Spleen (tissue), 11 donors: ENCODE measurements at regions not wholly inside any gene's neighbourhood (a gene's known extent, or its start where the extent isn't known, plus 50 kb on each side); places are given as distances from the start of the nearest gene placed in this dataset.

Experiments
- DNase-seq: peaks from one replicate; pipeline ENCODE4 v3.0.0-alpha.2; 2020
- H3K27ac ChIP-seq, 8 donors: fragments of 200-600 bp; sonication (generic) in 7 of 8; 1 replicate in 4 of 8; 2 replicates in 4 of 8; pipeline versions ENCODE4 v1.5.0 to v1.8.0; 2016 to 2021; ENCODE audit warnings: inconsistent platforms in 4 of 8, mild to moderate bottlenecking in 4 of 8, moderate library complexity in 1 of 8
- H3K27me3 ChIP-seq, 7 donors: fragments of 200-600 bp; sonication (generic) in 6 of 7; replicated peaks in 1 of 7; 1 replicate in 4 of 7; 2 replicates in 3 of 7; pipeline versions ENCODE4 v1.5.0 to v1.8.0; 2016 to 2021; ENCODE audit warnings: inconsistent platforms in 3 of 7, mild to moderate bottlenecking in 1 of 7
- H3K36me3 ChIP-seq, 6 donors: fragments of 200-600 bp; sonication (generic) in 5 of 6; 1 replicate in 4 of 6; 2 replicates in 2 of 6; pipeline versions ENCODE4 v1.5.0 to v1.8.0; 2016 to 2021; ENCODE audit warnings: inconsistent platforms in 2 of 6
- H3K4me1 ChIP-seq, 6 donors: fragments of 200-600 bp; sonication (generic) in 5 of 6; 1 replicate in 3 of 6; 2 replicates in 3 of 6; pipeline versions ENCODE4 v1.5.0 to v1.8.0; 2016 to 2021; ENCODE audit warnings: inconsistent platforms in 3 of 6
- H3K4me3 ChIP-seq, 8 donors: fragments of 200-600 bp; sonication (generic) in 7 of 8; 1 replicate in 4 of 8; 2 replicates in 4 of 8; pipeline versions ENCODE4 v1.5.0 to v1.8.0; 2016 to 2021; ENCODE audit warnings: inconsistent platforms in 4 of 8, mild to moderate bottlenecking in 4 of 8, moderate library complexity in 2 of 8
- H3K9me3 ChIP-seq, 8 donors: fragments of 200-600 bp; sonication (generic) in 7 of 8; 1 replicate in 4 of 8; 2 replicates in 4 of 8; pipeline versions ENCODE4 v1.5.0 to v1.8.0; 2016 to 2021; ENCODE audit warnings: inconsistent platforms in 4 of 8
- POLR2A ChIP-seq, 3 donors: fragments of 450-650 bp; IDR thresholded peaks; one replicate each; pipeline ENCODE4 v1.5.1; 2017; ENCODE audit warnings: antibody characterized with exemption in 3 of 3, mild to moderate bottlenecking in 1 of 3
- POLR2AphosphoS5 ChIP-seq, 3 donors: sonication (generic); formaldehyde crosslinking; IDR thresholded peaks; one replicate each; pipeline ENCODE4 v1.5.1; 2017; ENCODE audit warnings: antibody characterized with exemption in 3 of 3
- WGBS, 5 donors: extraction: QIAGEN DNeasy Blood & Tissue Kit in 3 of 5; methylation state at CpG; one replicate each; pipeline versions ENCODE4 v1.1.5 to v1.1.7; 2013 to 2018; 5-methylcytosine and 5-hydroxymethylcytosine counted together
- intact Hi-C: fragments of 100-400 bp; cut with DNase I; formaldehyde crosslinking; loops from one replicate; pipeline ENCODE4 v1.15.0; 2023; ENCODE audit warnings: low total_unique reads
- TF ChIP-seq, protein P1 (sequence below), 11 experiments: fragments of 200-600 bp in 7 of 11; fragments of 450-650 bp in 4 of 11; sonication (generic) in 4 of 11; IDR thresholded peaks in 8 of 11; conservative IDR thresholded peaks in 3 of 11; 1 replicate in 7 of 11; 2 replicates in 4 of 11; pipeline versions ENCODE4 v1.4.0 to v1.8.0; 2016 to 2021; ENCODE audit warnings: antibody characterized with exemption in 11 of 11, inconsistent platforms in 4 of 11, mild to moderate bottlenecking in 1 of 11
- donor health status: healthy with polysubstance abuse.
- donor health status: DM: no; HTN: no; CAD: no; lungs with moderate emphysema.
- donor health status: DM: no; HTN: no; CAD: no.
- donor health status: Bipolar disorder and iron deficiency.
- donor health status: healthy.
- donor health status: DM: no; HTN: no; CAD: no.
- donor health status: DM: yes; HTN: yes; CAD: no.

GRCh38 chr7:96400001-96400400 lies 78.1 kb upstream of the SLC25A13 start:
- DNase-seq: no peak
- Histone ChIP-seq H3K27me3 (no peaks in the 10 kb centered on the region), H3K27ac (no peak overlapping the region), H3K9me3 (peaks cover 0 to 3% (median 0%) of the 10 kb centered on the region in 8 donors), H3K4me1 (peaks cover 0 to 7% (median 0%) of the 10 kb centered on the region in 6 donors), H3K4me3 (no peak overlapping the region), H3K36me3 (no peaks in the 10 kb centered on the region)
- WGBS, 5 donors: 75 to 94% (median 85%) methylated on average over 1 of the region's 1 CpG
- TF ChIP-seq, protein P1, sequence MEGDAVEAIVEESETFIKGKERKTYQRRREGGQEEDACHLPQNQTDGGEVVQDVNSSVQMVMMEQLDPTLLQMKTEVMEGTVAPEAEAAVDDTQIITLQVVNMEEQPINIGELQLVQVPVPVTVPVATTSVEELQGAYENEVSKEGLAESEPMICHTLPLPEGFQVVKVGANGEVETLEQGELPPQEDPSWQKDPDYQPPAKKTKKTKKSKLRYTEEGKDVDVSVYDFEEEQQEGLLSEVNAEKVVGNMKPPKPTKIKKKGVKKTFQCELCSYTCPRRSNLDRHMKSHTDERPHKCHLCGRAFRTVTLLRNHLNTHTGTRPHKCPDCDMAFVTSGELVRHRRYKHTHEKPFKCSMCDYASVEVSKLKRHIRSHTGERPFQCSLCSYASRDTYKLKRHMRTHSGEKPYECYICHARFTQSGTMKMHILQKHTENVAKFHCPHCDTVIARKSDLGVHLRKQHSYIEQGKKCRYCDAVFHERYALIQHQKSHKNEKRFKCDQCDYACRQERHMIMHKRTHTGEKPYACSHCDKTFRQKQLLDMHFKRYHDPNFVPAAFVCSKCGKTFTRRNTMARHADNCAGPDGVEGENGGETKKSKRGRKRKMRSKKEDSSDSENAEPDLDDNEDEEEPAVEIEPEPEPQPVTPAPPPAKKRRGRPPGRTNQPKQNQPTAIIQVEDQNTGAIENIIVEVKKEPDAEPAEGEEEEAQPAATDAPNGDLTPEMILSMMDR (IDR thresholded peaks at IDR 0.05 in 8 of 11, conservative IDR thresholded peaks at IDR 0.05 in 3 of 11): no peak
- TF ChIP-seq POLR2A (IDR thresholded peaks at IDR 0.05) (no peak), POLR2AphosphoS5 (IDR thresholded peaks at IDR 0.05) (no peak)
- intact Hi-C loops: no loop called here

- Histone ChIP-seq H3K9me3 (peaks cover 0 to 4% (median 0%) of the 10 kb centered on the region in 8 donors), H3K27me3 (no peaks in the 10 kb centered on the region), H3K4me3 (no peak overlapping the region), H3K36me3 (no peaks in the 10 kb centered on the region), H3K27ac (no peak overlapping the region), H3K4me1 (peaks cover 0 to 7% (median 0%) of the 10 kb centered on the region in 6 donors)
- intact Hi-C loops: no loop called here
- no peak for DNase-seq
- no peak for TF ChIP-seq POLR2A (IDR thresholded peaks at IDR 0.05)
- TF ChIP-seq POLR2AphosphoS5 (IDR thresholded peaks at IDR 0.05): no peak
- TF ChIP-seq, protein P1 (IDR thresholded peaks at IDR 0.05 in 8 of 11, conservative IDR thresholded peaks at IDR 0.05 in 3 of 11): no peak
- 87 to 98% (median 93%) methylated on average over 7 to 8 of the region's 8 CpGs for WGBS, 5 donors
Measured at GRCh38 chr7:96397936-96398598, 76.2 kb upstream of the SLC25A13 start.

- H3K4me1 ChIP-seq: no peaks in the 10 kb centered on the region
- 48 to 72% (median 60%) methylated on average over 8 of the region's 8 CpGs for WGBS, 5 donors
- intact Hi-C loops: no loop called here
- no peaks in the 10 kb centered on the region for H3K36me3 ChIP-seq
- TF ChIP-seq POLR2A (IDR thresholded peaks at IDR 0.05) (no peak), POLR2AphosphoS5 (IDR thresholded peaks at IDR 0.05) (peak in 1 of 3 donors; percentile 82)
- TF ChIP-seq, protein P1 (IDR thresholded peaks at IDR 0.05 in 8 of 11, conservative IDR thresholded peaks at IDR 0.05 in 3 of 11): no peak
- no peak overlapping the region for H3K4me3 ChIP-seq
- DNase-seq: no peak
- H3K27me3 ChIP-seq: no peaks in the 10 kb centered on the region
- H3K9me3 ChIP-seq: no peaks in the 10 kb centered on the region
- H3K27ac ChIP-seq: peak overlapping the region; percentile 32 to 89 (median 79)
Measured at GRCh38 chr7:96388620-96389383, 66.9 kb upstream of the SLC25A13 start.

DNA sequence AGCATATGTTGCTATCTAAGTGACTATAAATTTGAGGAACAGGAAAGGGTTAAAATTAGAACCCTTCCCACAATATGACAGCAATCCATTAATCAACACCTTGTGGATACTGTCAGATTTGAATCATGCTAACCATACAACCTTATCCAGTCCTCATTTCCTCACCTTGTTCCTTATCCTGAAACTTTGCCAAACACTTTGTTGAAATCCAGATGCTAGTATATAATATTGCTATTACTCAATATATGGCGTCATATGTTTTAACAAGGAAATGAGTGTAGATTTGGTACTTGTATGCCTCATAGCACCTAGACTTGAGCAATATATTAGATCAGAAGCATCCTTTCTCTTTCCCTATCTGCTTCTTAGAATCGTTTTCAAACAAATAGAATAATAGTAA lies 66.3 kb upstream of the SLC25A13 start:
- TF ChIP-seq, protein P1 (IDR thresholded peaks at IDR 0.05 in 8 of 11, conservative IDR thresholded peaks at IDR 0.05 in 3 of 11): no peak
- no peak for TF ChIP-seq POLR2AphosphoS5 (IDR thresholded peaks at IDR 0.05)
- no peak for TF ChIP-seq POLR2A (IDR thresholded peaks at IDR 0.05)
- no peaks in the 10 kb centered on the region for H3K27me3 ChIP-seq
- peak overlapping the region; percentile 32 to 89 (median 79) for H3K27ac ChIP-seq
- DNase-seq: no peak
- no peak overlapping the region for H3K4me3 ChIP-seq
- intact Hi-C loops: no loop called here
- H3K9me3 ChIP-seq: no peaks in the 10 kb centered on the region
- H3K36me3 ChIP-seq: no peaks in the 10 kb centered on the region
- H3K4me1 ChIP-seq: no peaks in the 10 kb centered on the region
- WGBS, 5 donors: 13 to 34% (median 26%) methylated on average over 2 of the region's 2 CpGs
